ENCODE measurements at regions not wholly inside any gene's neighbourhood (a gene's known extent, or its start where the extent isn't known, plus 50 kb on each side); places are given as distances from the start of the nearest gene placed in this dataset.

GRCh38 chr2:239791526-239792404 is 233.4 kb downstream of the NDUFA10 start (continued):
- TF ChIP-seq ZNF462 (CRISPR knock-in tag; IDR thresholded peaks at IDR 0.05), result no peak
- no peak for TF ChIP-seq EZH2 (IDR thresholded peaks at IDR 0.05; ENCODE audit: low read depth, unreplicated experiment)
- no peak for TF ChIP-seq JUNB (IDR thresholded peaks at IDR 0.05; ENCODE audit: unreplicated experiment)

GRCh38 chr2:239790721-239791120 is 234.4 kb downstream of the NDUFA10 start:
- Histone ChIP-seq H3K4me1 (ENCODE audit: insufficient read depth) (no peaks in the 10 kb centered on the region), H3K36me3 (ENCODE audit: insufficient read depth) (no peaks in the 10 kb centered on the region), H4K20me1 (replicated peaks; ENCODE audit: insufficient read depth) (no peaks in the 10 kb centered on the region), H3K4me3 (no peak overlapping the region), H2AFZ (no peak overlapping the region), H3K9me2 (ENCODE audit: insufficient read depth) (no peaks in the 10 kb centered on the region), H3K27me3 (ENCODE audit: insufficient read depth) (no peaks in the 10 kb centered on the region), H3K4me2 (no peak overlapping the region), H3K27ac (ENCODE audit: low read depth) (no peak overlapping the region), H3K79me2 (replicated peaks; ENCODE audit: insufficient read depth) (no peaks in the 10 kb centered on the region), H3F3A (replicated peaks; ENCODE audit: low read depth) (no peaks in the 10 kb centered on the region)
- Mint-ChIP-seq H3K4me3 (no peak overlapping the region), H3K27ac (no peak overlapping the region), H3K27me3 (ENCODE audit: insufficient read depth, low read depth, poor library complexity) (peaks cover 13% of the 10 kb centered on the region), H3K36me3 (ENCODE audit: low read depth) (no peaks in the 10 kb centered on the region), H3K9me3 (peaks cover 9% of the 10 kb centered on the region), H3K4me1 (0 out of 3 replicates have a peak, but pooled peaks cover 2% of the 10 kb centered on the region)
- DNase-seq (ENCODE audit: low spot score), result no peak
- no peak for ATAC-seq
- no peak for TF ChIP-seq ETS1 (IDR thresholded peaks at IDR 0.05)
- TF ChIP-seq CTCF (conservative IDR thresholded peaks at IDR 0.05; ENCODE audit: low read depth in 2 of 2), result no peak
- TF ChIP-seq POLR2AphosphoS5 (IDR thresholded peaks at IDR 0.05; ENCODE audit: low read depth), result no peak
